ENCODE measurements at regions not wholly inside any gene's neighbourhood (a gene's known extent, or its start where the extent isn't known, plus 50 kb on each side); places are given as distances from the start of the nearest gene placed in this dataset.
A peak's percentile ranks its signal among the peaks of the same experiment; 100 is the strongest.

- TF ChIP-seq ZNF639 (CRISPR knock-in tag; conservative IDR thresholded peaks at IDR 0.05) (no peak), KDM1A (CRISPR knock-in tag; IDR thresholded peaks at IDR 0.05) (0 out of 2 replicates have a peak, but pooled peaks have one; percentile 48), RCOR2 (CRISPR knock-in tag; IDR thresholded peaks at IDR 0.05) (0 out of 2 replicates have a peak, but pooled peaks have one; percentile 15), PRDM4 (CRISPR knock-in tag; IDR thresholded peaks at IDR 0.05; ENCODE audit: borderline replicate concordance) (no peak), LRRFIP1 (CRISPR knock-in tag; conservative IDR thresholded peaks at IDR 0.05) (0 out of 2 replicates have a peak, but pooled peaks have one; percentile 40), TIGD3 (CRISPR knock-in tag; IDR thresholded peaks at IDR 0.05; ENCODE audit: borderline replicate concordance) (no peak), IKZF1 (IDR thresholded peaks at IDR 0.05) (no peak), KLF11 (CRISPR knock-in tag; IDR thresholded peaks at IDR 0.05) (0 out of 2 replicates have a peak, but pooled peaks have one; percentile 48), NFYB (CRISPR knock-in tag; IDR thresholded peaks at IDR 0.05) (peak; percentile 25; the same call in 1 of the 2 replicates), ZBTB7B (CRISPR knock-in tag; IDR thresholded peaks at IDR 0.05) (no peak), ZNF644 (CRISPR knock-in tag; IDR thresholded peaks at IDR 0.05; ENCODE audit: low read depth) (peak; percentile 59; the same call in 1 of the 2 replicates), ZNF121 (CRISPR knock-in tag; IDR thresholded peaks at IDR 0.05) (no peak), PAX8 (CRISPR knock-in tag; IDR thresholded peaks at IDR 0.05; ENCODE audit: borderline replicate concordance) (0 out of 2 replicates have a peak, but pooled peaks have one; percentile 16), HOXA3 (CRISPR knock-in tag; IDR thresholded peaks at IDR 0.05) (no peak), AFF4 (CRISPR knock-in tag; IDR thresholded peaks at IDR 0.05) (0 out of 2 replicates have a peak, but pooled peaks have one; percentile 41), ELF1 (CRISPR knock-in tag; IDR thresholded peaks at IDR 0.05) (peak; percentile 11; the same call in 1 of the 2 replicates), ZFP1 (CRISPR knock-in tag; IDR thresholded peaks at IDR 0.05) (0 out of 2 replicates have a peak, but pooled peaks have one; percentile 27), ZNF3 (CRISPR knock-in tag; IDR thresholded peaks at IDR 0.05) (no peak)
These were observed 57.7 kb upstream of the SMOX start (continued) for GRCh38 chr20:4090756-4091489.
